ENCODE measurements at regions not wholly inside any gene's neighbourhood (a gene's known extent, or its start where the extent isn't known, plus 50 kb on each side); places are given as distances from the start of the nearest gene placed in this dataset.

DNA sequence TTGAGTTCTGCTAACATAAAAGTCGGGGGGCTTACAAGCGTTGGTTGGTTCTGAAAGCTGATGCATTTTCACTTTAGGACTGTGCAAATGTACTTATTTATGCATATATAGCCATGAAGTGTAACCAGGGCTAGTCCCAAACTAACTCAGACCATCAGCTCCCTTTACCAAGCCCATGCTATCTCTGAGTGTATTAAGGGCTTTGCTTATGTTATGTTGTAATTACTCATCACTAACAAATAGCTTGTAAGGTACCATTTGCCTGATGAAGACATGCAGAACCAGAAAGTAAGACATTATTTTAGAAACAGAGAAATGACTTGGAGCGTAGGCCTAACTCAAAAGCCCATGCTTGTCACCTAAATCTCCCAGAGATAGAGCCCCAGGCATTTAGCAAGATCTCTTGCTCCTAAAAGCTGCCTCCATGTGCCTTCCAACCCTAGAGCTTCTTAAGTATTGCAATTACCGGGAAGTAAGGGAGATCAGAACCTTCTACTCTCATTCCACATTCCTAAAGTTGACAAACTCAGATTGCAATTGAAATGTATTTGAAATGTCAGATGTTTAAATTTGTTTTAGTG is 362.9 kb upstream of the RBMS3 start:
- no peaks in the 10 kb centered on the region for H3K36me3 Mint-ChIP-seq (ENCODE audit: insufficient read depth, unreplicated experiment)
- CTCF ChIA-PET = interaction anchor here (1.2 kb wide), 1 partner anchor 18 kb away, joined by 3 read pairs; no protein-coding TSS in a partner anchor
- H3K4me1 Mint-ChIP-seq (ENCODE audit: low read depth, unreplicated experiment) = no peaks in the 10 kb centered on the region
- no peak for DNase-seq
- intact Hi-C loops (cut with micrococcal nuclease; ENCODE audit: unreplicated experiment) = loop anchor here (5.0 to 10.0 kb wide), 2 partner anchors 367 to 844 kb away; partner anchors contain the start of gene RBMS3
- H3K27ac Mint-ChIP-seq (ENCODE audit: unreplicated experiment) = no peak overlapping the region
- no peaks in the 10 kb centered on the region for H3K9me3 Mint-ChIP-seq (ENCODE audit: low read depth, unreplicated experiment)
- H3K27me3 Mint-ChIP-seq (ENCODE audit: unreplicated experiment) = no peaks in the 10 kb centered on the region
- BruUV-seq (replicated peaks) = no TSS peak
- no peak overlapping the region for H3K4me3 Mint-ChIP-seq (ENCODE audit: low read depth, unreplicated experiment)
- TF ChIP-seq, protein P1, sequence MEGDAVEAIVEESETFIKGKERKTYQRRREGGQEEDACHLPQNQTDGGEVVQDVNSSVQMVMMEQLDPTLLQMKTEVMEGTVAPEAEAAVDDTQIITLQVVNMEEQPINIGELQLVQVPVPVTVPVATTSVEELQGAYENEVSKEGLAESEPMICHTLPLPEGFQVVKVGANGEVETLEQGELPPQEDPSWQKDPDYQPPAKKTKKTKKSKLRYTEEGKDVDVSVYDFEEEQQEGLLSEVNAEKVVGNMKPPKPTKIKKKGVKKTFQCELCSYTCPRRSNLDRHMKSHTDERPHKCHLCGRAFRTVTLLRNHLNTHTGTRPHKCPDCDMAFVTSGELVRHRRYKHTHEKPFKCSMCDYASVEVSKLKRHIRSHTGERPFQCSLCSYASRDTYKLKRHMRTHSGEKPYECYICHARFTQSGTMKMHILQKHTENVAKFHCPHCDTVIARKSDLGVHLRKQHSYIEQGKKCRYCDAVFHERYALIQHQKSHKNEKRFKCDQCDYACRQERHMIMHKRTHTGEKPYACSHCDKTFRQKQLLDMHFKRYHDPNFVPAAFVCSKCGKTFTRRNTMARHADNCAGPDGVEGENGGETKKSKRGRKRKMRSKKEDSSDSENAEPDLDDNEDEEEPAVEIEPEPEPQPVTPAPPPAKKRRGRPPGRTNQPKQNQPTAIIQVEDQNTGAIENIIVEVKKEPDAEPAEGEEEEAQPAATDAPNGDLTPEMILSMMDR (IDR thresholded peaks at IDR 0.05; ENCODE audit: unreplicated experiment) = no peak

DNA sequence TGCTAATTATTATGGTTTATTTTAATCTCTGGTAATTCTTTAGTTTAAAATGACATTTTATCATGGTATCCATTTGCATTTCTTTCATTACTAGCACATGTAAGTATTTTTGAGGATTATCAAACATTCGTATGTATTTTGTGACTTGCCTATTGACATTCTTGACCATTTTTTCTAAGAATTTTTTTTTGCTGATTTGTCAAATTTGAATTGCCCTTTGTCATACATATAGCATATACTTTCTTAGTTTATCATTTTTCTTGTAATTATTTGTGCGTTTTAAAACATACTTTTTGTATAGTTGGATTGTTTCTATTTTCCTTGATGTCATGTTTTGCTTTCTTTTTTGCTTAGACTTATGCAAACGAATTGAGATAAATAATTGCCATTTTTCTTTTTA is 358.5 kb upstream of the RBMS3 start:
- BruUV-seq (replicated peaks) = no TSS peak
- Mint-ChIP-seq H3K36me3 (ENCODE audit: insufficient read depth, unreplicated experiment) (no peaks in the 10 kb centered on the region), H3K4me3 (ENCODE audit: low read depth, unreplicated experiment) (no peak overlapping the region), H3K27ac (ENCODE audit: unreplicated experiment) (no peak overlapping the region), H3K4me1 (ENCODE audit: low read depth, unreplicated experiment) (no peaks in the 10 kb centered on the region), H3K9me3 (ENCODE audit: low read depth, unreplicated experiment) (no peaks in the 10 kb centered on the region), H3K27me3 (ENCODE audit: unreplicated experiment) (no peaks in the 10 kb centered on the region)
- DNase-seq = no peak
- TF ChIP-seq, protein P1 (IDR thresholded peaks at IDR 0.05; ENCODE audit: unreplicated experiment) = no peak
- CTCF ChIA-PET = no interaction called here
- intact Hi-C loops (cut with micrococcal nuclease; ENCODE audit: unreplicated experiment) = no loop called here

DNA sequence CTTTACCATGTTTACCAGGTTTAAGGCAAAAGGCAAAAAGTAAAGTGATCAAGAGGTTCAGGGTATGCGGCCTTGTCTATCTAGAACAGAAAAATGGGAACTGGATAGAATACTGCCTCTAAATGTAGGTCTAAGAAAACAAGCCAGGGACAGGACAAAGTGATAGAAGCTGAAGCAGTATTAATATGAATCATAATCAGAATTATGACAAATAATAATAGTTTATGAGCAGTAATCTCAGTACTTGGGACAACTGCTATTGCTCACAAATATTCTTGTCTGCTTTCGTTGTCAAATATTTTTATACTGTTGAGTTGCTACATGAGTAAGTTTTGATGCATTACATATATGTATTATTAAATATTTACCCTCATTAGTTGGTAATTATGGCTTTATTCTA is 356.9 kb upstream of the RBMS3 start:
- no TSS peak for BruUV-seq (replicated peaks)
- TF ChIP-seq, protein P1 (IDR thresholded peaks at IDR 0.05; ENCODE audit: unreplicated experiment) = no peak
- Mint-ChIP-seq H3K4me1 (ENCODE audit: low read depth, unreplicated experiment) (no peaks in the 10 kb centered on the region), H3K9me3 (ENCODE audit: low read depth, unreplicated experiment) (no peaks in the 10 kb centered on the region), H3K27me3 (ENCODE audit: unreplicated experiment) (no peaks in the 10 kb centered on the region), H3K4me3 (ENCODE audit: low read depth, unreplicated experiment) (no peak overlapping the region), H3K27ac (ENCODE audit: unreplicated experiment) (no peak overlapping the region), H3K36me3 (ENCODE audit: insufficient read depth, unreplicated experiment) (no peaks in the 10 kb centered on the region)
- no peak for DNase-seq
- CTCF ChIA-PET = no interaction called here
- intact Hi-C loops (cut with micrococcal nuclease; ENCODE audit: unreplicated experiment) = no loop called here

DNA sequence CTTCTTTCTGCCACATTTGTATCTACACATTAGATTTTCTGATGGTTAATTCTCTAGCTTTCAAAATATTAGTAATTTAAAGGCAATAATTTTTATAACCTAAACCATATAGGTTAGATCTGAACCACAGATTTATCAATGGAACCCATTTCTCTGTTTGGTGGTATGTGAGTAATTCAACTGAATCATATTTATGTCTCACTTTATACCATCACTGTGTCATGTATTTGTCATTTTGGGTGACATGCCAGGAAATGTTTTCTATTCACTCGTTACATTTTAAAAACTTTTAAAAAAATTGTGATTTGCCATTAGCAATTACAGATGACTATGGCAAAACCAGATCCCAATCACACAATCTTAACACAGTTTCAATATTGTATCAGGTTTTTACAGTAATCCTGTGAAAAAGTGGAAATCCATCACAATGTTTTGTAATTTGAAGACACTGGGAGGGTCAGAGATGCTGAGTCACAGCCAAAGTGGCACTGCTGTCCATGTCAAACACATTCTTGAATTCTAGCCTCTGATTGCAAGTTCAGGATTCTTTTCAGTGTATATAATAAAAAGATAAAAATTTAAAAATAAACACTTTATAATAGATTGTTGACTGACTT is 356.0 kb upstream of the RBMS3 start:
- Mint-ChIP-seq H3K4me1 (ENCODE audit: low read depth, unreplicated experiment) (no peaks in the 10 kb centered on the region), H3K36me3 (ENCODE audit: insufficient read depth, unreplicated experiment) (no peaks in the 10 kb centered on the region), H3K27me3 (ENCODE audit: unreplicated experiment) (no peaks in the 10 kb centered on the region), H3K27ac (ENCODE audit: unreplicated experiment) (no peak overlapping the region), H3K9me3 (ENCODE audit: low read depth, unreplicated experiment) (no peaks in the 10 kb centered on the region), H3K4me3 (ENCODE audit: low read depth, unreplicated experiment) (no peak overlapping the region)
- TF ChIP-seq, protein P1 (IDR thresholded peaks at IDR 0.05; ENCODE audit: unreplicated experiment) = no peak
- BruUV-seq (replicated peaks) = no TSS peak
- no peak for DNase-seq
- intact Hi-C loops (cut with micrococcal nuclease; ENCODE audit: unreplicated experiment) = no loop called here
- CTCF ChIA-PET = no interaction called here

Data from Calu3 (cell line).